ENCODE measurements at regions not wholly inside any gene's neighbourhood (a gene's known extent, or its start where the extent isn't known, plus 50 kb on each side); places are given as distances from the start of the nearest gene placed in this dataset.

DNA sequence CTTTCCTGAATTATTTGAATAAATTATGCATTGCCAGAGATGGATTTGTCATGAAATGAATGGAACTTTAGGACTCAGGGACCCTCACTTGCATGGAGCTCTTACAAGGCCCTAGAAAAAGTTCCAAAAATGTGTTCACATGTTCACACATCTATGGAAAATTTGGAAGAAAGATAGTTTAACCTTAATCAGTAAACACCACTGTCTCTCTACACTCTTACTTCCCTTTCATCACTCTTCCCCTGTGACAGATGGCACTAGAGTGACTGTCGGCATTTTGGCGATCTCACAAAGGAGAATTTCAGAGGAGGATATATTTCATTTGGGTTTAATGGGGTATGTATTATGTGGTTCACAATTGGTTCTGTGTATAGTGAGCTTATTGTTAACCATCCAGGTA lies 600.8 kb downstream of the IGSF11 start:
- Histone ChIP-seq H3K9me3 (replicated peaks) (no peaks in the 10 kb centered on the region), H3K36me3 (no peaks in the 10 kb centered on the region), H3K4me1 (replicated peaks) (no peaks in the 10 kb centered on the region), H3K27me3 (replicated peaks) (no peaks in the 10 kb centered on the region), H3K4me3 (no peak overlapping the region), H3K27ac (no peak overlapping the region)
- no peak for DNase-seq (ENCODE audit: low read depth in 1 of 2, low spot score in 2 of 2)

GRCh38 chr3:118435851-118436350 lies 598.7 kb downstream of the IGSF11 start:
- H3K9me3 ChIP-seq (replicated peaks): no peaks in the 10 kb centered on the region
- no peak for DNase-seq (ENCODE audit: low read depth in 1 of 2, low spot score in 2 of 2)
- no peak overlapping the region for H3K27ac ChIP-seq
- H3K27me3 ChIP-seq (replicated peaks): no peaks in the 10 kb centered on the region
- H3K4me1 ChIP-seq (replicated peaks): no peaks in the 10 kb centered on the region
- no peaks in the 10 kb centered on the region for H3K36me3 ChIP-seq
- no peak overlapping the region for H3K4me3 ChIP-seq

DNA sequence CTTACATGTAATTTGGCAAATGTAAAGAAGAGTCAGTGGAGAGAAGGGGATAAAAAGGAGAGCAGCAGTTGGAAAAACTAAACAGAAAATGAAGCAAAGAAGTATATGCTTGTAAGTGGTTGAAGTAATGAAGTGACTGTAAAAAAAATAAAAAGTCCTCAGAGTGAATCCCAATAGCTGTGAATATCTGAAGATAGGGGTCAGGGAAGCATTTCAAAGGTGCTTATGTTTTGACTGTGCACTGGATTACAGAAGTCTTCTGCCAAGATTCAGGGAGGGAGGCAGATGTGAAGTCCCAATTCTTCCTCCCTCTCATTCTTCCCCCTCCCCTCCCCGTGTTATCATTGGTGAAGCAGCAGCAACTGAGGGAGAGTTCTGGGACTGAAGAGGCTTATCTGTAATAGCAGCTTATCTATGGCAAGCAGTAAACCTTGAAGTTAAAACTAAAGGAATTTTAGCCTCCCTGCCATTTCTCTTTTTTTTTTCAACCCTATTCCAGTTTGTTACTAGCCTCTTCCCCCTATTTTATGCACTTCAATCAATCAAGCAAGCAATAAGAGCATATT lies 597.9 kb downstream of the IGSF11 start:
- no peaks in the 10 kb centered on the region for H3K27me3 ChIP-seq (replicated peaks)
- H3K36me3 ChIP-seq: no peaks in the 10 kb centered on the region
- DNase-seq (ENCODE audit: low read depth in 1 of 2, low spot score in 2 of 2): no peak
- H3K27ac ChIP-seq: no peak overlapping the region
- H3K4me3 ChIP-seq: no peak overlapping the region
- no peaks in the 10 kb centered on the region for H3K9me3 ChIP-seq (replicated peaks)
- no peaks in the 10 kb centered on the region for H3K4me1 ChIP-seq (replicated peaks)

GRCh38 chr3:118445036-118445435 lies 589.6 kb downstream of the IGSF11 start:
- DNase-seq (ENCODE audit: low read depth in 1 of 2, low spot score in 2 of 2): no peak
- no peaks in the 10 kb centered on the region for H3K4me1 ChIP-seq (replicated peaks)
- H3K9me3 ChIP-seq (replicated peaks): no peaks in the 10 kb centered on the region
- no peaks in the 10 kb centered on the region for H3K36me3 ChIP-seq
- H3K4me3 ChIP-seq: no peak overlapping the region
- no peaks in the 10 kb centered on the region for H3K27me3 ChIP-seq (replicated peaks)
- no peak overlapping the region for H3K27ac ChIP-seq

DNA sequence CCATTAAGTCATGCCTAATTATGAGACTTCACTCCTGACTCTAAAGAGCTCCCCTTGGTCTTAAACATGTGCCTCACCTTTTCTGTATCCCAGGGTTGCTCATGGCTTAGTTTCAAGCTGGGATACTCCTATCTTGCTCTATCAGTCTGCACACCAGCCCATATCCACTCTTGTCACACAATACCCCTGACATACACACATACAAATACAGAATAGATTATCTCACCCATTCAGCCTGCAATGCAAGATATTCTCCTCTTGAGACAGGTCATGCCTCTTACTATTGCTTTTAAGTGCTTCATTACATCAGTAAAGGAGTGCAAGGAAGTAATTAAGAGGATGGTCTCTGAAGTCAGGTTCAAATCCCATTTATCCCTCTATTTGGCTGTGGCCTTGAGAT lies 587.3 kb downstream of the IGSF11 start:
- Histone ChIP-seq H3K4me3 (no peak overlapping the region), H3K27me3 (replicated peaks) (no peaks in the 10 kb centered on the region), H3K4me1 (replicated peaks) (no peaks in the 10 kb centered on the region)

GRCh38 chr3:118466795-118467330 lies 567.8 kb downstream of the IGSF11 start:
- H3K4me1 ChIP-seq (replicated peaks): peaks cover 5% of the 10 kb centered on the region
- H3K27me3 ChIP-seq (replicated peaks): no peaks in the 10 kb centered on the region
- H3K36me3 ChIP-seq: no peaks in the 10 kb centered on the region
- H3K27ac ChIP-seq: no peak overlapping the region
- no peak for DNase-seq (ENCODE audit: low read depth in 1 of 2, low spot score in 2 of 2)
- no peaks in the 10 kb centered on the region for H3K9me3 ChIP-seq (replicated peaks)
- no peak overlapping the region for H3K4me3 ChIP-seq

More for the DNA sequence above, 587.3 kb downstream of the IGSF11 start:
- Histone ChIP-seq H3K9me3 (replicated peaks) (no peaks in the 10 kb centered on the region), H3K36me3 (no peaks in the 10 kb centered on the region), H3K27ac (no peak overlapping the region)
- no peak for DNase-seq (ENCODE audit: low read depth in 1 of 2, low spot score in 2 of 2)

DNA sequence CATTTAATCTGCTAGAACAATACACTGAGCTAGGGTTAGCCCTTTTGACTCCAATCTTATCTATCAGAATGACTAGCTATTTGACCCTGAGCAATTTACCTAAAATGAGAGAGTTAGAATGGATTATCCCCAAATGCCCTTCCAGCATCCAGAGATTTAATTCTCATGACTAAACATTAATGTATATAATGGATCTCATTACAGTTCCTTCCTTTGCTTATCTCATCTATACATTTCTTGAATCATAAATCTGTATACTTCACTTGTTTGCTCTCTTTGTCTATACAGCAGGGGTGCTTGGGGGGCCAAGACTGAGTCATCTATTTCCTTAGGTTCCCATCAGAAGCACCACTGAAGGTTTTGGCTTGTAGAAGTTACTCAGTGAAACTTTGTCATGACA lies 565.8 kb downstream of the IGSF11 start:
- no peak overlapping the region for H3K27ac ChIP-seq
- no peaks in the 10 kb centered on the region for H3K27me3 ChIP-seq (replicated peaks)
- H3K4me1 ChIP-seq (replicated peaks): peaks cover 20% of the 10 kb centered on the region
- no peak for DNase-seq (ENCODE audit: low read depth in 1 of 2, low spot score in 2 of 2)
- no peak overlapping the region for H3K4me3 ChIP-seq
- H3K36me3 ChIP-seq: no peaks in the 10 kb centered on the region
- no peaks in the 10 kb centered on the region for H3K9me3 ChIP-seq (replicated peaks)

DNA sequence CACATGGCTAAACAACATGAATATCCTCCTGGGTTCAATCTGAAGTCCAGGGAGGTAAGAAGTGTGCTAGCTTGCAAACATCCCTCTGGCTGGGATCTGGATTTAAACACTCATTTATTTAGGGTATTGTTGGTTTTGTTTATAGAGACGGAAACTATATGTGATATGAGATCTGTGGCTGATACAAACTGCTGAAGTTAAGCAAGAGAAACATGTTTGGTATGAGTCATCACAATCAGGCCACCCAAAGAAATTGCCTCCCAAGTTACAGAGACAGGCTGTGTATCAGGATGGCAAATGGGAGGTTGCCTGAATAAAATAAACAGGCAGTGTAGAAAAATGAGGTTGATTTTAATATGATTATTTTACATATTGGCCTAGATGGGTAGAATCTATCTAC lies 562.1 kb downstream of the IGSF11 start:
- peak; percentile 52 to 66 for DNase-seq (ENCODE audit: low read depth in 1 of 2, low spot score in 2 of 2)
- H3K9me3 ChIP-seq (replicated peaks): no peaks in the 10 kb centered on the region
- H3K4me1 ChIP-seq (replicated peaks): peaks cover 41% of the 10 kb centered on the region
- H3K4me3 ChIP-seq: no peak overlapping the region
- peak overlapping the region; percentile 27; the same call in 1 of the 2 replicates for H3K27ac ChIP-seq
- H3K27me3 ChIP-seq (replicated peaks): no peaks in the 10 kb centered on the region
- no peaks in the 10 kb centered on the region for H3K36me3 ChIP-seq

DNA sequence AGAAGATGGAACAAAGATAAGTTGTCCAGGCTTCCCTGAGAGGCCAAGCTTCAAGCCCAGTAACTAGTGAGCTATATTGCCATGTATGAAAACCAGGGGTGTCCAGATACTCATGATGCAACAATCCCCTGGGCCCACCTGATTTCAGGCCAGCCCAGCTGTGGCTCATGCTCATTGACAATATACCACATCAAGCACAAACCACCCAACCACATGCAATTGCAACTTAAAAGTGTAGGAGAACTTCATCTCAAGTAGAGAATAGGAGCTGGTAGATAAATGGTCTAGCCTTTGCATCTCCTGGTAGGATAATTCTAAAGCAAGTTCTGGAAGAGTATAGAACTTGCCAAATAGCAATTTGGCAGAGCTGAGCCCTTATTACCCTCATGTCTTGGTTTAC lies 561.3 kb downstream of the IGSF11 start:
- no peak overlapping the region for H3K4me3 ChIP-seq
- no peak overlapping the region for H3K27ac ChIP-seq
- no peak for DNase-seq (ENCODE audit: low read depth in 1 of 2, low spot score in 2 of 2)
- H3K9me3 ChIP-seq (replicated peaks): no peaks in the 10 kb centered on the region
- H3K4me1 ChIP-seq (replicated peaks): peaks cover 49% of the 10 kb centered on the region
- H3K27me3 ChIP-seq (replicated peaks): no peaks in the 10 kb centered on the region
- H3K36me3 ChIP-seq: no peaks in the 10 kb centered on the region

GRCh38 chr3:118476885-118477618 lies 557.6 kb downstream of the IGSF11 start:
- Histone ChIP-seq H3K4me1 (replicated peaks) (peaks cover 48% of the 10 kb centered on the region), H3K9me3 (replicated peaks) (no peaks in the 10 kb centered on the region), H3K27ac (peak overlapping the region; percentile 31; the same call in 1 of the 2 replicates), H3K27me3 (replicated peaks) (no peaks in the 10 kb centered on the region), H3K36me3 (no peaks in the 10 kb centered on the region), H3K4me3 (no peak overlapping the region)
- DNase-seq (ENCODE audit: low read depth in 1 of 2, low spot score in 2 of 2): no peak

- no peak for DNase-seq (ENCODE audit: low read depth in 1 of 2, low spot score in 2 of 2)
- Histone ChIP-seq H3K27me3 (replicated peaks) (no peaks in the 10 kb centered on the region), H3K4me1 (replicated peaks) (peaks cover 42% of the 10 kb centered on the region), H3K36me3 (no peaks in the 10 kb centered on the region), H3K9me3 (replicated peaks) (no peaks in the 10 kb centered on the region), H3K27ac (peak overlapping the region; percentile 31; the same call in 1 of the 2 replicates), H3K4me3 (no peak overlapping the region)
Observed at GRCh38 chr3:118477768-118478167, 556.9 kb downstream of the IGSF11 start.

DNA sequence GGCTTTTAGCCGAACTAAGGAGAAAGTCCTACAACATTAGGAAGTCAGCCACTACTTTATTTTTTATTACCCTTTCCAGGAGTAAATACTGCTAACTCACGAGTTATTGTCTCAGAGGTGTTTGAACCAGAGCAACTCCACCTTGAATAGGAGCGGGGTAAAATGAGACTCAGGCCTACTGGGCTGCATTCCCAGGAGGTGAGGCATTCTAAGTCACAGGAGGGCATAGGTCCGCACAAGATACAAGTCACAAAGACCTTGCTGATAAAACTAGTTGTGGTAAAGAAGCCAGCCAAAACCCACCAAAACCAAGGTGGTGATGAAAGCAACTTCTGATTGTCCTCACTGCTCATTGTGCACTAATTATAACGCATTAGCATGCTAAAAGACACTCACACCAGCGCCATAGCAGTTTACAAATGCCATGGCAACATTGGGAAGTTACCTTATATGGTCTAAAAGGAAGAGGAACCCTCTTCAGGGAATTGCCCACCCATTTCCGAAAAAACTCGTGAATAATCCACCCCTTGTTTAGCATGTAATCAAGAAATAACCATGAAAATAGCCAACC lies 555.9 kb downstream of the IGSF11 start:
- Histone ChIP-seq H3K4me1 (replicated peaks) (peaks cover 35% of the 10 kb centered on the region), H3K36me3 (no peaks in the 10 kb centered on the region), H3K9me3 (replicated peaks) (no peaks in the 10 kb centered on the region), H3K27ac (no peak overlapping the region), H3K4me3 (no peak overlapping the region), H3K27me3 (replicated peaks) (no peaks in the 10 kb centered on the region)
- DNase-seq (ENCODE audit: low read depth in 1 of 2, low spot score in 2 of 2): no peak

GRCh38 chr3:118479376-118479775 lies 555.3 kb downstream of the IGSF11 start:
- Histone ChIP-seq H3K4me3 (no peak overlapping the region), H3K4me1 (replicated peaks) (peaks cover 30% of the 10 kb centered on the region), H3K27ac (no peak overlapping the region), H3K36me3 (no peaks in the 10 kb centered on the region), H3K27me3 (replicated peaks) (no peaks in the 10 kb centered on the region), H3K9me3 (replicated peaks) (no peaks in the 10 kb centered on the region)
- DNase-seq (ENCODE audit: low read depth in 1 of 2, low spot score in 2 of 2): no peak
